ENCODE measurements at regions not wholly inside any gene's neighbourhood (a gene's known extent, or its start where the extent isn't known, plus 50 kb on each side); places are given as distances from the start of the nearest gene placed in this dataset.

- TF ChIP-seq, protein P1, sequence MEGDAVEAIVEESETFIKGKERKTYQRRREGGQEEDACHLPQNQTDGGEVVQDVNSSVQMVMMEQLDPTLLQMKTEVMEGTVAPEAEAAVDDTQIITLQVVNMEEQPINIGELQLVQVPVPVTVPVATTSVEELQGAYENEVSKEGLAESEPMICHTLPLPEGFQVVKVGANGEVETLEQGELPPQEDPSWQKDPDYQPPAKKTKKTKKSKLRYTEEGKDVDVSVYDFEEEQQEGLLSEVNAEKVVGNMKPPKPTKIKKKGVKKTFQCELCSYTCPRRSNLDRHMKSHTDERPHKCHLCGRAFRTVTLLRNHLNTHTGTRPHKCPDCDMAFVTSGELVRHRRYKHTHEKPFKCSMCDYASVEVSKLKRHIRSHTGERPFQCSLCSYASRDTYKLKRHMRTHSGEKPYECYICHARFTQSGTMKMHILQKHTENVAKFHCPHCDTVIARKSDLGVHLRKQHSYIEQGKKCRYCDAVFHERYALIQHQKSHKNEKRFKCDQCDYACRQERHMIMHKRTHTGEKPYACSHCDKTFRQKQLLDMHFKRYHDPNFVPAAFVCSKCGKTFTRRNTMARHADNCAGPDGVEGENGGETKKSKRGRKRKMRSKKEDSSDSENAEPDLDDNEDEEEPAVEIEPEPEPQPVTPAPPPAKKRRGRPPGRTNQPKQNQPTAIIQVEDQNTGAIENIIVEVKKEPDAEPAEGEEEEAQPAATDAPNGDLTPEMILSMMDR (IDR thresholded peaks at IDR 0.05), result no peak
- TF ChIP-seq ZFX (IDR thresholded peaks at IDR 0.05; ENCODE audit: borderline replicate concordance), result no peak
Observed at GRCh38 chr15:46676233-46677206, 1040.8 kb upstream of the SEMA6D start.
